IMR-90 (cell line): ENCODE measurements at regions not wholly inside any gene's neighbourhood (a gene's known extent, or its start where the extent isn't known, plus 50 kb on each side); places are given as distances from the start of the nearest gene placed in this dataset.

ENCODE experiments used
- ATAC-seq: fragments of 200-7000 bp; cut with Tn5 transposase; 2 replicates; pipeline ENCODE4 v1.9.1; 2020; ENCODE audit warnings: low read depth, mild to moderate bottlenecking, moderate library complexity
- BruUV-seq: library from RNA; stranded (reverse); fragments of 400-500 nt; replicated peaks from 2 replicates; lab custom pipeline; 2021; lab: Mats Ljungman, UMichigan
- CTCF ChIA-PET: fragments of 300-600 bp; formaldehyde crosslinking; extraction: SDS; loops from one replicate; lab custom pipeline; 2021; ENCODE audit warnings: antibody characterized with exemption; lab: Yijun Ruan, JAX
- POLR2A ChIA-PET: fragments of 300-600 bp; sonication (Branson Sonifier 250); formaldehyde crosslinking; loops from one replicate; lab custom pipeline; 2022; ENCODE audit warnings: antibody characterized with exemption; ENCODE audit not compliant: unreplicated experiment; lab: Charles Lee
- DNase-seq: peaks from one replicate; pipeline ENCODE4 v3.0.0; 2013
- H2AFZ ChIP-seq: replicated peaks from 2 replicates; pipeline ENCODE3; 2013; ENCODE audit warnings: low read length, mild to moderate bottlenecking; ENCODE audit not compliant: poor library complexity
- H2AK5ac ChIP-seq: 2 replicates; pipeline ENCODE4 v1.6.1; 2013; ENCODE audit warnings: low read depth, low read length, inconsistent platforms
- H2AK9ac ChIP-seq: replicated peaks from 2 replicates; pipeline ENCODE3; 2013; ENCODE audit warnings: mild to moderate bottlenecking, low read depth, low read length, moderate library complexity; ENCODE audit not compliant: poor library complexity
- H2BK120ac ChIP-seq: 2 replicates; pipeline ENCODE4 v1.6.1; 2013; ENCODE audit warnings: low read depth, low read length, inconsistent platforms
- H2BK15ac ChIP-seq: 3 replicates; pipeline ENCODE4 v1.6.1; 2013; ENCODE audit warnings: low read depth, low read length, inconsistent platforms
- H2BK20ac ChIP-seq: 2 replicates; pipeline ENCODE4 v1.6.1; 2013; ENCODE audit warnings: low read depth, mild to moderate bottlenecking, inconsistent platforms, low read length, moderate library complexity
- H2BK5ac ChIP-seq: 2 replicates; pipeline ENCODE4 v1.6.1; 2013; ENCODE audit warnings: mild to moderate bottlenecking, low read depth, low read length, inconsistent platforms; ENCODE audit not compliant: poor library complexity, severe bottlenecking
- H3K14ac ChIP-seq: replicated peaks from 2 replicates; pipeline ENCODE4 v1.6.1; 2013; ENCODE audit warnings: low read depth, low read length, inconsistent platforms
- H3K18ac ChIP-seq: 2 replicates; pipeline ENCODE4 v1.6.1; 2013; ENCODE audit warnings: low read depth, low read length, control low read depth
- H3K23ac ChIP-seq: 2 replicates; pipeline ENCODE4 v1.6.1; 2013; ENCODE audit warnings: low read depth, low read length, inconsistent platforms
- H3K27ac ChIP-seq: 2 replicates; pipeline ENCODE4 v1.5.1; 2013; ENCODE audit warnings: mild to moderate bottlenecking, control low read depth, low read length; ENCODE audit not compliant: insufficient read depth
- H3K27me3 ChIP-seq: 2 replicates; pipeline ENCODE4 v1.6.1; 2013; ENCODE audit warnings: low read length; ENCODE audit not compliant: control insufficient read depth, insufficient read depth
- H3K36me3 ChIP-seq: 2 replicates; pipeline ENCODE4 v1.6.1; 2013; ENCODE audit warnings: low read length, mixed read lengths; ENCODE audit not compliant: control insufficient read depth, insufficient read depth
- H3K4ac ChIP-seq: 2 replicates; pipeline ENCODE4 v1.6.1; 2013; ENCODE audit warnings: low read depth, low read length, inconsistent platforms
- H3K4me1 ChIP-seq: 2 replicates; pipeline ENCODE4 v1.6.1; 2013; ENCODE audit warnings: low read length, mixed read lengths; ENCODE audit not compliant: control insufficient read depth, insufficient read depth
- H3K4me2 ChIP-seq: 2 replicates; pipeline ENCODE4 v1.6.1; 2013; ENCODE audit warnings: low read depth, mild to moderate bottlenecking, control low read depth, low read length, moderate library complexity
- H3K4me3 ChIP-seq: 2 replicates; pipeline ENCODE4 v1.5.1; 2013; ENCODE audit warnings: low read depth, mild to moderate bottlenecking, control low read depth, low read length, moderate library complexity; ENCODE audit not compliant: insufficient read depth
- H3K56ac ChIP-seq: 2 replicates; pipeline ENCODE4 v1.6.1; 2013; ENCODE audit warnings: low read length, inconsistent platforms; ENCODE audit not compliant: insufficient read depth; ENCODE audit errors: extremely low read depth
- H3K79me1 ChIP-seq, 2 experiments: 2 replicates each; pipeline ENCODE4 v1.6.1; 2013; ENCODE audit warnings: low read length in 2 of 2, inconsistent platforms in 1 of 2, low read depth in 1 of 2
- H3K9ac ChIP-seq: 2 replicates; pipeline ENCODE4 v1.6.1; 2013; ENCODE audit warnings: low read depth, low read length, control low read depth
- H3K9me1 ChIP-seq: 2 replicates; pipeline ENCODE4 v1.6.1; 2013; ENCODE audit warnings: low read length, inconsistent platforms; ENCODE audit not compliant: insufficient read depth
- H3K9me3 ChIP-seq: 2 replicates; pipeline ENCODE4 v1.6.1; 2013; ENCODE audit warnings: low read length; ENCODE audit not compliant: control insufficient read depth, insufficient read depth
- H4K20me1 ChIP-seq: 2 replicates; pipeline ENCODE4 v1.6.1; 2013; ENCODE audit warnings: low read length, inconsistent platforms; ENCODE audit not compliant: insufficient read depth
- H4K5ac ChIP-seq: 2 replicates; pipeline ENCODE4 v1.6.1; 2013; ENCODE audit warnings: mild to moderate bottlenecking, low read depth, low read length, control low read depth
- H4K8ac ChIP-seq, 2 experiments: 2 replicates each; pipeline ENCODE4 v1.6.1; 2013; ENCODE audit warnings: low read depth in 2 of 2, low read length in 2 of 2, control low read depth in 1 of 2, inconsistent platforms in 1 of 2
- H4K91ac ChIP-seq: 2 replicates; pipeline ENCODE4 v1.6.1; 2013; ENCODE audit warnings: low read depth, low read length, inconsistent platforms; ENCODE audit not compliant: insufficient read depth
- BHLHE40 ChIP-seq: fragments of 150-350 bp; IDR thresholded peaks from 2 replicates; pipeline ENCODE4 v1.6.1; 2016; ENCODE audit warnings: mild to moderate bottlenecking, low read depth, low read length
- CHD1 ChIP-seq: IDR thresholded peaks from 2 replicates; pipeline ENCODE4 v1.6.1; 2012; ENCODE audit warnings: low read depth, low read length, improper control_type of control experiment
- MAFK ChIP-seq: IDR thresholded peaks from 2 replicates; pipeline ENCODE4 v1.6.1; 2012; ENCODE audit warnings: low read depth, low read length, improper control_type of control experiment
- MAZ ChIP-seq: IDR thresholded peaks from 2 replicates; pipeline ENCODE4 v1.6.1; 2012; ENCODE audit warnings: low read depth, mild to moderate bottlenecking, low read length, improper control_type of control experiment, moderate library complexity, borderline replicate concordance
- NFE2L2 ChIP-seq: fragments of 150-350 bp; IDR thresholded peaks from 2 replicates; pipeline ENCODE4 v1.6.1; 2016; ENCODE audit warnings: low read depth, mild to moderate bottlenecking, low read length
- POLR2A ChIP-seq: IDR thresholded peaks from 2 replicates; pipeline ENCODE4 v1.6.1; 2012; ENCODE audit warnings: mild to moderate bottlenecking, low read depth, low read length
- RAD21 ChIP-seq: IDR thresholded peaks from 2 replicates; pipeline ENCODE4 v1.6.1; 2012; ENCODE audit warnings: low read length, improper control_type of control experiment
- RCOR1 ChIP-seq: IDR thresholded peaks from 2 replicates; pipeline ENCODE4 v1.6.1; 2012; ENCODE audit warnings: mild to moderate bottlenecking, low read length, improper control_type of control experiment; ENCODE audit not compliant: insufficient replicate concordance
- RFX5 ChIP-seq: IDR thresholded peaks from 2 replicates; pipeline ENCODE4 v1.8.0; 2012; ENCODE audit warnings: low read depth, mild to moderate bottlenecking, low read length, moderate library complexity
- SMC3 ChIP-seq: fragments of 150-350 bp; IDR thresholded peaks from 2 replicates; pipeline ENCODE4 v1.6.1; 2016; ENCODE audit warnings: low read depth, mild to moderate bottlenecking, antibody characterized with exemption, low read length, moderate library complexity
- WGBS, 2 experiments: methylation state at CpG; one replicate each; pipeline versions ENCODE4 v1.1.5 to v1.1.7; 2013; ENCODE audit warnings: missing lambda C conversion rate in 2 of 2; ENCODE audit not compliant: insufficient read length in 1 of 2; ENCODE audit errors: extremely low coverage in 2 of 2; 5-methylcytosine and 5-hydroxymethylcytosine counted together
- dilution Hi-C: fragments of 300-500 bp; cut with HindIII; formaldehyde crosslinking; loops from one replicate; pipeline ENCODE4 v1.14.3; 2018; ENCODE audit warnings: low sequenced_read_pairs; ENCODE audit not compliant: unreplicated experiment
- in situ Hi-C: fragments of 300-500 bp; cut with MboI; formaldehyde crosslinking; loops from 3 replicates; pipeline ENCODE4 v1.14.3; 2019; ENCODE audit warnings: low sequenced_read_pairs, inconsistent platforms, mixed read lengths
- intact Hi-C: fragments of 100-400 bp; cut with micrococcal nuclease; formaldehyde crosslinking; loops from 2 replicates; pipeline ENCODE4 v1.10.0; 2022
- TF ChIP-seq, protein P1 (sequence below): fragments of 150-350 bp; IDR thresholded peaks from 2 replicates; pipeline ENCODE4 v1.6.1; 2016; ENCODE audit warnings: low read depth, mild to moderate bottlenecking, low read length, moderate library complexity, borderline replicate concordance
- TF ChIP-seq, protein P2 (sequence below): fragments of 150-350 bp; IDR thresholded peaks from 2 replicates; pipeline ENCODE4 v1.6.1; 2017; ENCODE audit warnings: mild to moderate bottlenecking, antibody characterized with exemption, low read length, low read depth
- TF ChIP-seq, protein P3 (sequence below): conservative IDR thresholded peaks from 2 replicates; pipeline ENCODE4 v1.5.1; 2012; ENCODE audit warnings: mild to moderate bottlenecking, low read depth, low read length, improper control_type of control experiment

DNA sequence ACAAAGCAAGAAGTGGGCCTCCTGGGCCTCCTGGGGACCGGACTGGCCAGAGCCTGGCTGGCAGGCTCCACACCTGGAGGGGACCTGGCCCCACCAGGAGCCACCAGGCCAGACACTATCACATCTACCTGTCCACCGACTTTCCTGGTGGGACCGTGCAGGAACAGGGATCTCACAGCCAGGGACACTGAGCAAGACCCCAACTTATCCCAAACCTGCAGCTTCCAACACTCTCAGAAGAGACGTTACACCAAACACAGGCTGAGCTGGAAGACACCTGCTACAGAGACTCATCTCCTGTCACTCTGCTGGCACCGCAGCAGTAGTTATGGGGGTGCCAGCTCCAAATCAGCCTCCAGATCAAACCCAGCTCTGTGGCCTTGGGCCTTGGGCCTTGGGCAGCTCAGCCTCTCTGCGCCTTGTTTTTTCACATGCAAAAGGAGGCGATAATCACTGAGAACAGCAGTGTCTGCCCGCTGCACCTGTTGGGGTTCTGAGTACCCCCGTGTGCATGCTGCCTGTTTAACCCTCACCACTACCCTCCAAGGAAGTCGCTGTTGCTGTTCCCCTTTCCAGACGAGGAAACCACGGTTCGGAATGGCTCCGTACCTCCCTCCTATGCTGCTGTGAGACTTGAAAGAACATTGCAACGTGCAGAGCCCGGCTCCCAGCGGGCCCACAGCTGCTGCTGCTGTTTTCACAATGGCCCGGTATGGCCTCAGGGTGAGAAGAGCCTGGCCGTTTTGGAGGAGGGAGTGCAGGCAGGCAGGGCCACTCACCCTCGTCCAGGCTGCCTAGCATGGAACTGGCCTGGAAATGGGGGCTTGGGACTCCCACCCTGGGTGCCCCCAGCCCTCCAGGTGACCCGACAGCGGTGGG lies 69.6 kb downstream of the ADRA2C start (continued):
- no peak for TF ChIP-seq BHLHE40

DNA sequence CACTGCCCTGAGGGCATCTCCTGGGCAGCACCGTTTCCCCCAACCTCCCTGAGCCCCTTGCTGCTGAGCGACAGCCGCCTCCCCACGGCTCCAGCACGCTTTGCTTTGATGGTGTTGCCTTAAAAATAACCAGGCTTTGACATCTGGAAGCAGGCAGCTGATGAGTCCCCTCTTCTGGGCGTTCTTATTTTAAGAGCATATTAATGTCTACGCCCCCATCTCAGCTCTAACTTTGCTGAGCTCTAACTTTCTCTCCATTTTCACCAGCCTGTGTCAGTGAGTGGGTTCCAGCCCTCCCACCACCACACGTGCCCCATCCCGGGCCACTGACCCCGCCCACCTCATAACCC lies 70.2 kb downstream of the ADRA2C start:
- H3K4me2 ChIP-seq, result no peak overlapping the region
- H2BK5ac ChIP-seq, result no peak overlapping the region
- no peak overlapping the region for H3K23ac ChIP-seq
- no peak overlapping the region for H4K5ac ChIP-seq
- WGBS, 2 experiments, result 17% methylated on average over 7 of the region's 10 CpGs; no CpG with 5 or more reads in 1 of the 2 experiments
- H3K27me3 ChIP-seq, result peaks cover 40% of the 10 kb centered on the region
- H2BK15ac ChIP-seq, result no peak overlapping the region
- BruUV-seq, result no TSS peak
- H3K14ac ChIP-seq, result no peak overlapping the region
- H3K27ac ChIP-seq, result no peak overlapping the region
- no peak overlapping the region for H2BK120ac ChIP-seq
- no peak overlapping the region for H2AK9ac ChIP-seq
- H3K56ac ChIP-seq, result no peak overlapping the region
- no peak overlapping the region for H3K4me3 ChIP-seq
- H4K20me1 ChIP-seq, result no peaks in the 10 kb centered on the region
- no peak overlapping the region for H2BK20ac ChIP-seq
- no peak overlapping the region for H2AFZ ChIP-seq
- H3K9ac ChIP-seq, result no peak overlapping the region
- H3K18ac ChIP-seq, result no peak overlapping the region
- no peaks in the 10 kb centered on the region for H3K9me1 ChIP-seq
- no peaks in the 10 kb centered on the region for H3K4me1 ChIP-seq
- in situ Hi-C loops (no loop called here), intact Hi-C loops (no loop called here), dilution Hi-C loops (no loop called here)
- no peak overlapping the region for H4K91ac ChIP-seq
- DNase-seq (no peak), ATAC-seq (no peak)
- POLR2A ChIA-PET, result no interaction called here
- no peaks in the 10 kb centered on the region for H3K36me3 ChIP-seq
- H3K4ac ChIP-seq, result no peak overlapping the region
- CTCF ChIA-PET, result no interaction called here
- no peak overlapping the region for H2AK5ac ChIP-seq
- H4K8ac ChIP-seq, result no peak overlapping the region
- H3K9me3 ChIP-seq, result no peaks in the 10 kb centered on the region
- no peaks in the 10 kb centered on the region for H3K79me1 ChIP-seq
- TF ChIP-seq BHLHE40 (no peak), MAZ (no peak), RCOR1 (no peak), RAD21 (no peak), CHD1 (no peak), POLR2A (no peak), RFX5 (no peak), NFE2L2 (no peak), MAFK (no peak), SMC3 (no peak)
- TF ChIP-seq, protein P1, sequence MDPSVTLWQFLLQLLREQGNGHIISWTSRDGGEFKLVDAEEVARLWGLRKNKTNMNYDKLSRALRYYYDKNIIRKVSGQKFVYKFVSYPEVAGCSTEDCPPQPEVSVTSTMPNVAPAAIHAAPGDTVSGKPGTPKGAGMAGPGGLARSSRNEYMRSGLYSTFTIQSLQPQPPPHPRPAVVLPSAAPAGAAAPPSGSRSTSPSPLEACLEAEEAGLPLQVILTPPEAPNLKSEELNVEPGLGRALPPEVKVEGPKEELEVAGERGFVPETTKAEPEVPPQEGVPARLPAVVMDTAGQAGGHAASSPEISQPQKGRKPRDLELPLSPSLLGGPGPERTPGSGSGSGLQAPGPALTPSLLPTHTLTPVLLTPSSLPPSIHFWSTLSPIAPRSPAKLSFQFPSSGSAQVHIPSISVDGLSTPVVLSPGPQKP, result no peak
- TF ChIP-seq, protein P2, sequence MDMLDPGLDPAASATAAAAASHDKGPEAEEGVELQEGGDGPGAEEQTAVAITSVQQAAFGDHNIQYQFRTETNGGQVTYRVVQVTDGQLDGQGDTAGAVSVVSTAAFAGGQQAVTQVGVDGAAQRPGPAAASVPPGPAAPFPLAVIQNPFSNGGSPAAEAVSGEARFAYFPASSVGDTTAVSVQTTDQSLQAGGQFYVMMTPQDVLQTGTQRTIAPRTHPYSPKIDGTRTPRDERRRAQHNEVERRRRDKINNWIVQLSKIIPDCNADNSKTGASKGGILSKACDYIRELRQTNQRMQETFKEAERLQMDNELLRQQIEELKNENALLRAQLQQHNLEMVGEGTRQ, result no peak
- TF ChIP-seq, protein P3, sequence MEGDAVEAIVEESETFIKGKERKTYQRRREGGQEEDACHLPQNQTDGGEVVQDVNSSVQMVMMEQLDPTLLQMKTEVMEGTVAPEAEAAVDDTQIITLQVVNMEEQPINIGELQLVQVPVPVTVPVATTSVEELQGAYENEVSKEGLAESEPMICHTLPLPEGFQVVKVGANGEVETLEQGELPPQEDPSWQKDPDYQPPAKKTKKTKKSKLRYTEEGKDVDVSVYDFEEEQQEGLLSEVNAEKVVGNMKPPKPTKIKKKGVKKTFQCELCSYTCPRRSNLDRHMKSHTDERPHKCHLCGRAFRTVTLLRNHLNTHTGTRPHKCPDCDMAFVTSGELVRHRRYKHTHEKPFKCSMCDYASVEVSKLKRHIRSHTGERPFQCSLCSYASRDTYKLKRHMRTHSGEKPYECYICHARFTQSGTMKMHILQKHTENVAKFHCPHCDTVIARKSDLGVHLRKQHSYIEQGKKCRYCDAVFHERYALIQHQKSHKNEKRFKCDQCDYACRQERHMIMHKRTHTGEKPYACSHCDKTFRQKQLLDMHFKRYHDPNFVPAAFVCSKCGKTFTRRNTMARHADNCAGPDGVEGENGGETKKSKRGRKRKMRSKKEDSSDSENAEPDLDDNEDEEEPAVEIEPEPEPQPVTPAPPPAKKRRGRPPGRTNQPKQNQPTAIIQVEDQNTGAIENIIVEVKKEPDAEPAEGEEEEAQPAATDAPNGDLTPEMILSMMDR, result no peak
